Mammary epithelial cell (primary cell): ENCODE measurements at regions not wholly inside any gene's neighbourhood (a gene's known extent, or its start where the extent isn't known, plus 50 kb on each side); places are given as distances from the start of the nearest gene placed in this dataset.

ENCODE experiments used
- CTCF ChIP-seq, 2 donors: IDR thresholded peaks in 1 of 2; conservative IDR thresholded peaks in 1 of 2; 2 replicates each; pipeline ENCODE4 v1.5.1; 2011 to 2012; ENCODE audit warnings: inconsistent platforms in 2 of 2, low read length in 2 of 2, mild to moderate bottlenecking in 2 of 2, control low read depth in 1 of 2, low read depth in 1 of 2; ENCODE audit not compliant: insufficient read depth in 1 of 2; ENCODE audit errors: extremely low read depth in 1 of 2
- EZH2 ChIP-seq: IDR thresholded peaks from 2 replicates; pipeline ENCODE4 v1.6.1; 2012; ENCODE audit warnings: low read length, inconsistent platforms, borderline replicate concordance

- TF ChIP-seq CTCF (conservative IDR thresholded peaks at IDR 0.05 in 1 of 2, IDR thresholded peaks at IDR 0.05 in 1 of 2; ENCODE audit: extremely low read depth in 1 of 2, insufficient read depth in 1 of 2, low read depth in 1 of 2, low read length in 2 of 2), result no peak
- no peak for TF ChIP-seq EZH2
Measured at GRCh38 chr22:27685970-27686369, 115.6 kb downstream of the MN1 start.
